ENCODE measurements at regions not wholly inside any gene's neighbourhood (a gene's known extent, or its start where the extent isn't known, plus 50 kb on each side); places are given as distances from the start of the nearest gene placed in this dataset.

DNA sequence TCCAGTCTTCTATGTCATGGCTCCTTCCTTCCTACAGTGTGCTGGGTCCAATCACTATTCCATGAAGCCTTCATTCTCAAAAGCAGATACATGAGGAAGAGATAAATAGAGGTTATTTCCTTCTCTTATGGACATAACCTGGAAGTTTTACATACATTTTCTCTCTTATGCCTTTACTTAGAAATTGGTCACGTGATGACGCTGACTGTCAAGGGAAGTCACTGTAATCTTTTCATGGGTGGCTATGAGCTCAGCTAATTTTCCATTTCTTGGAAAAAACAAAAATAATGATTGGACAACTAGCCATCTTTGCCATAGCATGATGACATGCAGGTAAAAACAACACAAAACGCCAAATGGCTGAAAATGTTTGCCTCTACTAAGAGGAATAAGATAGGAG is 151.6 kb upstream of the PRSS16 start:
- no peak overlapping the region for H3K9ac ChIP-seq (ENCODE audit: insufficient read depth in 1 of 2, low read length in 2 of 2)
- H3K4me1 ChIP-seq (ENCODE audit: control insufficient read depth in 5 of 5, insufficient read depth in 5 of 5, low read length in 5 of 5), result peaks cover 0 to 8% (median 0%) of the 10 kb centered on the region in 5 donors
- 89% methylated on average over 3 of the region's 3 CpGs for WGBS, 2 donors
- DNase-seq, result no peak
- H3K27ac ChIP-seq (ENCODE audit: low read depth in 1 of 2, low read length in 1 of 2), result no peak overlapping the region
- ATAC-seq (ENCODE audit: insufficient read depth, low FRiP score), result no peak
- no peaks in the 10 kb centered on the region for H3K9me3 ChIP-seq (ENCODE audit: control insufficient read depth in 4 of 4, insufficient read depth in 3 of 4, low read length in 3 of 4)
- H3K4me3 ChIP-seq, result no peak overlapping the region
- H3K27me3 ChIP-seq (ENCODE audit: control insufficient read depth in 3 of 3, insufficient read depth in 3 of 3, low read length in 2 of 3), result peaks cover 0 to 70% (median 43%) of the 10 kb centered on the region in 3 donors
- TF ChIP-seq, protein P1, sequence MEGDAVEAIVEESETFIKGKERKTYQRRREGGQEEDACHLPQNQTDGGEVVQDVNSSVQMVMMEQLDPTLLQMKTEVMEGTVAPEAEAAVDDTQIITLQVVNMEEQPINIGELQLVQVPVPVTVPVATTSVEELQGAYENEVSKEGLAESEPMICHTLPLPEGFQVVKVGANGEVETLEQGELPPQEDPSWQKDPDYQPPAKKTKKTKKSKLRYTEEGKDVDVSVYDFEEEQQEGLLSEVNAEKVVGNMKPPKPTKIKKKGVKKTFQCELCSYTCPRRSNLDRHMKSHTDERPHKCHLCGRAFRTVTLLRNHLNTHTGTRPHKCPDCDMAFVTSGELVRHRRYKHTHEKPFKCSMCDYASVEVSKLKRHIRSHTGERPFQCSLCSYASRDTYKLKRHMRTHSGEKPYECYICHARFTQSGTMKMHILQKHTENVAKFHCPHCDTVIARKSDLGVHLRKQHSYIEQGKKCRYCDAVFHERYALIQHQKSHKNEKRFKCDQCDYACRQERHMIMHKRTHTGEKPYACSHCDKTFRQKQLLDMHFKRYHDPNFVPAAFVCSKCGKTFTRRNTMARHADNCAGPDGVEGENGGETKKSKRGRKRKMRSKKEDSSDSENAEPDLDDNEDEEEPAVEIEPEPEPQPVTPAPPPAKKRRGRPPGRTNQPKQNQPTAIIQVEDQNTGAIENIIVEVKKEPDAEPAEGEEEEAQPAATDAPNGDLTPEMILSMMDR (IDR thresholded peaks at IDR 0.05; ENCODE audit: control extremely low read depth, extremely low read depth), result no peak
- H3K36me3 ChIP-seq (ENCODE audit: control insufficient read depth in 4 of 4, insufficient read depth in 4 of 4, low read length in 4 of 4), result no peaks in the 10 kb centered on the region

DNA sequence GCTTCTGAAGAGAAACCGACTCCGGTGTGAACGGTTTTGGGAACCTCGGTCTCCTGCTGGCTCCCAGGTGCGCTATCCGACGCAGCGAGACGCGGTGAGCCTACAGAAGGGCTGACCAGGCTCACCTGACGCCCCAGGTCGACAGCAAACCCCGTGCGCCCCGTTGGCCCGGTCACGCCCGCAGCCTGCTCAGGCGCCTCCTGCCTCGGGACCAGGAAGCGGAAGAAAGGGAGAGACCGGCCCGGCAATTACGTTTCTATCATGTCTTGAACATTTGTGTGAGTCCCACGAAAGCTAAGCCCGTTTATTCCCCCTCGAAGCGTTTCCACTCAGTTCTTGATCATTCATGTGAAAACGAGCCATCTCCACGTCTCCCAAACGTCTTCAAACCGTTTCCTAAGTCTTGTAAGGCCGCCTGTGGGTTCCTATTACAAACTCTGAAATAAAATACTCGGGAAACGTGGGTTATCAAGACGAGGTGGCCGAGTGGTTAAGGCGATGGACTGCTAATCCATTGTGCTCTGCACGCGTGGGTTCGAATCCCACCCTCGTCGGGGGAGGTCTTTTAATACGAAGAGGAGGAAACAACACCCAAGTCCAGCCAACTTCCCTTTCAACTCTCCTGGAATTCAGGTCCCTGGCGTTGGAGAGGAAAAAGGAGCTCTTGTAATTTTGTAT is 150.5 kb upstream of the PRSS16 start:
- peaks cover 0 to 6% (median 0%) of the 10 kb centered on the region in 5 donors for H3K4me1 ChIP-seq (ENCODE audit: control insufficient read depth in 5 of 5, insufficient read depth in 5 of 5, low read length in 5 of 5)
- DNase-seq (peak; percentile 51 to 59 (median 52)), ATAC-seq (ENCODE audit: insufficient read depth, low FRiP score) (peak; percentile 79)
- H3K27ac ChIP-seq (ENCODE audit: low read depth in 1 of 2, low read length in 1 of 2), result peak overlapping the region in 1 of 2 donors; percentile 36
- H3K9ac ChIP-seq (ENCODE audit: insufficient read depth in 1 of 2, low read length in 2 of 2), result peak overlapping the region in 1 of 2 donors; percentile 56
- WGBS, 2 donors, result 1 to 2% methylated on average over 45 of the region's 45 CpGs
- H3K27me3 ChIP-seq (ENCODE audit: control insufficient read depth in 3 of 3, insufficient read depth in 3 of 3, low read length in 2 of 3), result peaks cover 0 to 59% (median 40%) of the 10 kb centered on the region in 3 donors
- no peaks in the 10 kb centered on the region for H3K36me3 ChIP-seq (ENCODE audit: control insufficient read depth in 4 of 4, insufficient read depth in 4 of 4, low read length in 4 of 4)
- H3K9me3 ChIP-seq (ENCODE audit: control insufficient read depth in 4 of 4, insufficient read depth in 3 of 4, low read length in 3 of 4), result no peaks in the 10 kb centered on the region
- peak overlapping the region; percentile 36 for H3K4me3 ChIP-seq
- TF ChIP-seq, protein P1 (IDR thresholded peaks at IDR 0.05; ENCODE audit: control extremely low read depth, extremely low read depth), result no peak

DNA sequence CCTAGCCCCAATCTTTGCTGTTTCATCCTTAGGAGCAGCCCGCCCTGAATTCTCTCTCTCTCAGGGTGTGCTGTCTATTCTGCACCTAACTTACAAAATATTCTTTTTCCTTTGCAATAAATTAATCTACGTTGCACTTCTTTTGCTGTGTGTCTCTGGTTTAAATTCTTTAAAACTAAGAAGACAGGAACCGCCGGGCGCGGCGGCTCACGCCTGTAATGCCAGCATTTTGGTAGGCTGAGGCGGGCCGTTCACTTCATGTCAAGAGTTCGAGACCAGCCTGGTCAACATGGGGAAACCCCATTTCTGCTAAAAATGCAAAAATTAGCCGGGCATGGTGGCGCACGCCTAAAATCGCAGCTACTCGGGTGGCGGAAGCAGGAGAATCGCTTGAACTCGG is 148.5 kb upstream of the PRSS16 start:
- Histone ChIP-seq H3K4me3 (no peak overlapping the region), H3K27ac (ENCODE audit: low read depth in 1 of 2, low read length in 1 of 2) (no peak overlapping the region), H3K36me3 (ENCODE audit: control insufficient read depth in 4 of 4, insufficient read depth in 4 of 4, low read length in 4 of 4) (no peaks in the 10 kb centered on the region), H3K27me3 (ENCODE audit: control insufficient read depth in 3 of 3, insufficient read depth in 3 of 3, low read length in 2 of 3) (peaks cover 0 to 40% (median 26%) of the 10 kb centered on the region in 3 donors), H3K9me3 (ENCODE audit: control insufficient read depth in 4 of 4, insufficient read depth in 3 of 4, low read length in 3 of 4) (no peaks in the 10 kb centered on the region), H3K4me1 (ENCODE audit: control insufficient read depth in 5 of 5, insufficient read depth in 5 of 5, low read length in 5 of 5) (peaks cover 0 to 4% (median 0%) of the 10 kb centered on the region in 5 donors), H3K9ac (ENCODE audit: insufficient read depth in 1 of 2, low read length in 2 of 2) (no peak overlapping the region)
- TF ChIP-seq, protein P1 (IDR thresholded peaks at IDR 0.05; ENCODE audit: control extremely low read depth, extremely low read depth), result no peak
- ATAC-seq (ENCODE audit: insufficient read depth, low FRiP score), result no peak
- WGBS, 2 donors, result 94 to 95% methylated on average over 19 of the region's 19 CpGs
- DNase-seq, result no peak

Data from lung (tissue), 11 donors.